T-cell (primary cell): ENCODE measurements at regions not wholly inside any gene's neighbourhood (a gene's known extent, or its start where the extent isn't known, plus 50 kb on each side); places are given as distances from the start of the nearest gene placed in this dataset.
"Not testable (repeated sequence)": the region's sequence is repeated elsewhere in the genome, so short reads cannot be mapped to it uniquely, and the experiment has no call there.

ENCODE experiments used
- ATAC-seq, 4 experiments: fragments of 200-7000 bp in 3 of 4; fragments of 150-1000 bp in 1 of 4; cut with Tn5 transposase; replicated peaks in 1 of 4; 1 replicate in 3 of 4; 2 replicates in 1 of 4; pipeline ENCODE4 v1.10.0; 2021; ENCODE audit warnings: moderate library complexity in 3 of 4, mild to moderate bottlenecking in 2 of 4, moderate number of reproducible peaks in 1 of 4
- CTCF ChIA-PET, 2 donors: fragments of 300-600 bp; sonication (Branson Sonifier 250); formaldehyde crosslinking; loops; one replicate each; lab custom pipeline; 2022; ENCODE audit warnings: antibody characterized with exemption in 2 of 2; lab: Charles Lee
- POLR2A ChIA-PET, 2 donors: fragments of 300-600 bp; sonication (Branson Sonifier 250); formaldehyde crosslinking; loops; one replicate each; lab custom pipeline; 2022; ENCODE audit warnings: antibody characterized with exemption in 2 of 2; lab: Charles Lee
- DNase-seq, 35 experiments: peaks; one replicate each; pipeline versions ENCODE4 v3.0.0 to v3.0.0-alpha.2; 2013 to 2023
- H3K27ac ChIP-seq: one replicate; pipeline ENCODE4 v1.5.1; 2013; ENCODE audit warnings: low read length
- H3K27me3 ChIP-seq, 2 experiments: replicated peaks in 1 of 2; 1 replicate in 1 of 2; 2 replicates in 1 of 2; pipeline versions ENCODE4 v1.6.1 to v1.7.0; 2013; ENCODE audit warnings: low read length in 1 of 2, mixed read lengths in 1 of 2; ENCODE audit not compliant: control insufficient read depth in 2 of 2, insufficient read depth in 2 of 2; ENCODE audit errors: extremely low read depth in 1 of 2
- H3K36me3 ChIP-seq, 2 donors: 1 replicate in 1 of 2; 2 replicates in 1 of 2; pipeline versions ENCODE4 v1.6.1 to v1.7.0; 2013; ENCODE audit warnings: low read length in 1 of 2; ENCODE audit not compliant: control insufficient read depth in 2 of 2, insufficient read depth in 1 of 2; ENCODE audit errors: extremely low read depth in 1 of 2
- H3K4me1 ChIP-seq, 2 experiments: 1 replicate in 1 of 2; 2 replicates in 1 of 2; pipeline versions ENCODE4 v1.6.1 to v1.7.0; 2013; ENCODE audit warnings: low read length in 2 of 2, mixed read lengths in 1 of 2; ENCODE audit not compliant: insufficient read depth in 2 of 2, control insufficient read depth in 1 of 2; ENCODE audit errors: extremely low read depth in 1 of 2
- H3K4me3 ChIP-seq, 2 donors: 1 replicate in 1 of 2; 2 replicates in 1 of 2; pipeline versions ENCODE4 v1.5.1 to v1.7.0; 2013; ENCODE audit warnings: mild to moderate bottlenecking in 2 of 2, low read length in 1 of 2, moderate library complexity in 1 of 2; ENCODE audit not compliant: control insufficient read depth in 1 of 2; ENCODE audit errors: extremely low read depth in 1 of 2
- H3K9me3 ChIP-seq: 2 replicates; pipeline ENCODE4 v1.7.0; 2013
- H3K27ac Mint-ChIP-seq, 2 donors: one replicate each; pipeline ENCODE4 v1.8.0; 2020 to 2021; ENCODE audit warnings: mild to moderate bottlenecking in 2 of 2, mixed read lengths in 2 of 2
- H3K27me3 Mint-ChIP-seq, 2 donors: one replicate each; pipeline ENCODE4 v1.8.0; 2021 to 2022; ENCODE audit warnings: mixed read lengths in 2 of 2
- H3K36me3 Mint-ChIP-seq: one replicate; pipeline ENCODE4 v1.8.0; 2021; ENCODE audit warnings: mixed read lengths
- H3K4me1 Mint-ChIP-seq, 3 donors: one replicate each; pipeline ENCODE4 v1.8.0; 2020 to 2022; ENCODE audit warnings: mixed read lengths in 3 of 3, mild to moderate bottlenecking in 1 of 3
- H3K4me3 Mint-ChIP-seq, 3 donors: one replicate each; pipeline ENCODE4 v1.8.0; 2020 to 2022; ENCODE audit warnings: mild to moderate bottlenecking in 3 of 3, mixed read lengths in 3 of 3, moderate library complexity in 3 of 3
- H3K9me3 Mint-ChIP-seq, 3 donors: one replicate each; pipeline ENCODE4 v1.8.0; 2020 to 2022; ENCODE audit warnings: mixed read lengths in 3 of 3
- WGBS: methylation state at CpG from one replicate; pipeline ENCODE4 v1.1.5; 2013; ENCODE audit warnings: missing lambda C conversion rate; ENCODE audit not compliant: insufficient coverage; 5-methylcytosine and 5-hydroxymethylcytosine counted together

DNA sequence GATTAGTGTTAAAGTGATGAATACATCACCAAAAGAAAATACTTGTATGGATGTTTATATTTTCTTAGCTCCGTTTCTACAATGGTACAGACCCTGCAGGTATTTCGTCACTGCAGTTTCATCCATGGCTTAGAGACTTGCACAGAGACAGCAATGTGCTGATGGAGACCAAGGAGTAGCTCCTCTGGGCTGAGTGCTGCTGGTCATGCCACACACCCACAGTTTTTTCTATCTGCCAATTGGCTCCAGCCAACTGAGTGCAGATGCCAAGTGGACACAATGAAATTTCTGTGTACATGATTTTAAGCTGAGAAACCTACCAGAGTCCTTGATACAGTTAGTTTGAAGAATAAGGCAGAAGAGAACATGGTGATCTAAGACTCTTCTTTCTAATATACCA is 145.9 kb upstream of the ADCY2 start:
- H3K4me1 Mint-ChIP-seq: no peaks in the 10 kb centered on the region
- ATAC-seq (no peak), DNase-seq (no peak)
- Histone ChIP-seq H3K4me3 (no peak overlapping the region), H3K4me1 (no peaks in the 10 kb centered on the region), H3K9me3 (no peaks in the 10 kb centered on the region), H3K36me3 (no peaks in the 10 kb centered on the region), H3K27ac (no peak overlapping the region), H3K27me3 (no peaks in the 10 kb centered on the region)
- H3K36me3 Mint-ChIP-seq: no peaks in the 10 kb centered on the region
- WGBS: 94% methylated on average over 2 of the region's 2 CpGs
- POLR2A ChIA-PET: no interaction called here
- no peak overlapping the region for H3K4me3 Mint-ChIP-seq
- H3K27me3 Mint-ChIP-seq: no peaks in the 10 kb centered on the region
- H3K27ac Mint-ChIP-seq: no peak overlapping the region
- CTCF ChIA-PET: no interaction called here
- no peaks in the 10 kb centered on the region for H3K9me3 Mint-ChIP-seq

DNA sequence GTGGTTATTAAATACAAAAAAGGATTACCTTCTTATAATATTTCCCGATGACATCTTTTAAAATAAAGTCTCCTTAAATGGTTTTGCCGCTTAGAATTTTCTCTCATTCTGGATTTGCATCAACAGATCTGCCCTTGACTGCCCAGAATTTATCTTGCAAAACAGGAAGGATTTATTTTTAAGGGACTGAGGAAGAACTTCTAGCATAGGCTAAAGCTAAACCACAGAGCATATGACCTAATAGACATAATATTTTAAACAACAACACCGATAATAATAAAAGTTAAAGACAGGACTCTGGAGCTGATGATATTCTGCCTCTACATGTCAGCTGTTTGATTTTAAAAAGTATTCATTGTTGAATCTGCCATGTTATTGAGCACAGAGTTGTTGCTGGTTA is 145.3 kb upstream of the ADCY2 start:
- Histone ChIP-seq H3K36me3 (no peaks in the 10 kb centered on the region), H3K4me3 (no peak overlapping the region), H3K4me1 (no peaks in the 10 kb centered on the region), H3K27ac (no peak overlapping the region), H3K9me3 (no peaks in the 10 kb centered on the region), H3K27me3 (no peaks in the 10 kb centered on the region)
- ATAC-seq (no peak), DNase-seq (no peak)
- peaks cover 0 to 1% (median 0%) of the 10 kb centered on the region in 3 donors for H3K9me3 Mint-ChIP-seq
- no peak overlapping the region for H3K4me3 Mint-ChIP-seq
- ChIA-PET POLR2A (no interaction called here), CTCF (no interaction called here)
- H3K27ac Mint-ChIP-seq: no peak overlapping the region
- H3K36me3 Mint-ChIP-seq: no peaks in the 10 kb centered on the region
- H3K4me1 Mint-ChIP-seq: no peaks in the 10 kb centered on the region
- WGBS: 80% methylated on average over 1 of the region's 3 CpGs
- H3K27me3 Mint-ChIP-seq: no peaks in the 10 kb centered on the region

DNA sequence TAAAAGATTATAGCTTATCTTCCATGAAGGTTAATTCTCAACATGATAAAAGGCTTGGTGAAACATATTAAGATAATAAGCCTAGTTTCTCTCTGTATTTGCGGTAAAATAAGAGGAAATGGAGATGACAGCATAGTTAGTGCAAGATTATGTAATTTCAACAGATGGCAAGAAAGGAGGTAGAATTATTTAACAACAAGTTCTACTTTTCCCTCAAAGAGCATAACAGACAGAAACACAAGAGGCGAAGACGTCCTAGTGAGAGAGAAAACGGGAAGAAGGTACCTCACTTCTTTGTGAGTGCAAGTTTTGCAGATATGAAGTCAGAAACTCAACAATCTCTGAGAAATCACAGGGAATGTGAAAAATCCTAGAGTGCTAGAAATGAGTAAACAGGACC is 144.8 kb upstream of the ADCY2 start:
- no peak overlapping the region for H3K4me3 ChIP-seq
- H3K27ac ChIP-seq: no peak overlapping the region
- no peak for DNase-seq
- no peaks in the 10 kb centered on the region for H3K36me3 Mint-ChIP-seq
- ChIA-PET POLR2A (no interaction called here), CTCF (no interaction called here)
- H3K27ac Mint-ChIP-seq: no peak overlapping the region
- H3K4me1 ChIP-seq: no peaks in the 10 kb centered on the region
- H3K36me3 ChIP-seq: no peaks in the 10 kb centered on the region
- WGBS: no CpG with 5 or more reads among the region's 4 CpGs
- H3K4me3 Mint-ChIP-seq: no peak overlapping the region
- no peak for ATAC-seq
- no peaks in the 10 kb centered on the region for H3K27me3 ChIP-seq
- H3K9me3 ChIP-seq: no peaks in the 10 kb centered on the region
- H3K9me3 Mint-ChIP-seq: peaks cover 0 to 4% (median 0%) of the 10 kb centered on the region in 3 donors
- H3K4me1 Mint-ChIP-seq: no peaks in the 10 kb centered on the region
- H3K27me3 Mint-ChIP-seq: no peaks in the 10 kb centered on the region

DNA sequence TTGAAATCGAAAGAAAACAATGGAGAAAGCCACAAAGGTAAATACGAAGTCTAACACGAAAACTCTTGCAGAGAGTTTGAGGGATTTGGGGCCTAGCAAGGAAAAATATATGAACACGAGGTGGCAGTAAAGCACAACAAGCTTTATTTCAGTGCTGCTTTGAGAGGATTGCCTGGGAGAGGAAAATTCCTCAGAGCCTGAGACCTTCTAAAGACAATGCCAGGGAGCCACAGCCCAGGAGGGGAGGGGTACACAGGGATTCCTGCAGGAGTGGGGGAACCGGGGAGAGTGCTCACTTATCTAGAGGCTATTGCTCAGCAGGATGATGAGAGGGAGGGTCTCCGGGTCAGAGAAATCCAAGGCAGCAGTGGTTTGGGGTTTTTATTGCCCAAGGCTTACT is 134.9 kb upstream of the ADCY2 start:
- CTCF ChIA-PET: no interaction called here

GRCh38 chr5:7261900-7262299 is 134.0 kb upstream of the ADCY2 start:
- Mint-ChIP-seq H3K27me3 (peaks cover 0 to 4% of the 10 kb centered on the region in 2 donors), H3K4me1 (no peaks in the 10 kb centered on the region), H3K9me3 (no peaks in the 10 kb centered on the region), H3K36me3 (no peaks in the 10 kb centered on the region), H3K27ac (no peak overlapping the region), H3K4me3 (no peak overlapping the region)
- ChIA-PET CTCF (no interaction called here), POLR2A (interaction anchor here in 1 of 2 donors (0.6 kb wide), 1 partner anchor 242 kb away, joined by 3 read pairs; no protein-coding TSS in a partner anchor)
- H3K27me3 ChIP-seq: no peaks in the 10 kb centered on the region
- no peaks in the 10 kb centered on the region for H3K36me3 ChIP-seq
- WGBS: no CpG with 5 or more reads among the region's 2 CpGs
- ATAC-seq: no peak
- H3K4me3 ChIP-seq: no peak overlapping the region
- no peaks in the 10 kb centered on the region for H3K9me3 ChIP-seq
- DNase-seq: no peak
- H3K27ac ChIP-seq: no peak overlapping the region
- H3K4me1 ChIP-seq: no peaks in the 10 kb centered on the region

More for the DNA sequence above, 134.9 kb upstream of the ADCY2 start:
- peaks cover 0 to 4% of the 10 kb centered on the region in 2 donors for H3K27me3 Mint-ChIP-seq
- POLR2A ChIA-PET: no interaction called here
- no peak overlapping the region for H3K4me3 ChIP-seq
- no peaks in the 10 kb centered on the region for H3K4me1 ChIP-seq
- no peaks in the 10 kb centered on the region for H3K36me3 ChIP-seq
- 37% methylated on average over 6 of the region's 6 CpGs for WGBS
- H3K27ac Mint-ChIP-seq: no peak overlapping the region
- DNase-seq: peak in 1 of 35 experiments; percentile 2
- H3K4me1 Mint-ChIP-seq: no peaks in the 10 kb centered on the region
- H3K27ac ChIP-seq: no peak overlapping the region
- no peaks in the 10 kb centered on the region for H3K36me3 Mint-ChIP-seq
- no peak overlapping the region for H3K4me3 Mint-ChIP-seq
- no peaks in the 10 kb centered on the region for H3K9me3 ChIP-seq
- no peaks in the 10 kb centered on the region for H3K27me3 ChIP-seq
- ATAC-seq: no peak
- no peaks in the 10 kb centered on the region for H3K9me3 Mint-ChIP-seq

DNA sequence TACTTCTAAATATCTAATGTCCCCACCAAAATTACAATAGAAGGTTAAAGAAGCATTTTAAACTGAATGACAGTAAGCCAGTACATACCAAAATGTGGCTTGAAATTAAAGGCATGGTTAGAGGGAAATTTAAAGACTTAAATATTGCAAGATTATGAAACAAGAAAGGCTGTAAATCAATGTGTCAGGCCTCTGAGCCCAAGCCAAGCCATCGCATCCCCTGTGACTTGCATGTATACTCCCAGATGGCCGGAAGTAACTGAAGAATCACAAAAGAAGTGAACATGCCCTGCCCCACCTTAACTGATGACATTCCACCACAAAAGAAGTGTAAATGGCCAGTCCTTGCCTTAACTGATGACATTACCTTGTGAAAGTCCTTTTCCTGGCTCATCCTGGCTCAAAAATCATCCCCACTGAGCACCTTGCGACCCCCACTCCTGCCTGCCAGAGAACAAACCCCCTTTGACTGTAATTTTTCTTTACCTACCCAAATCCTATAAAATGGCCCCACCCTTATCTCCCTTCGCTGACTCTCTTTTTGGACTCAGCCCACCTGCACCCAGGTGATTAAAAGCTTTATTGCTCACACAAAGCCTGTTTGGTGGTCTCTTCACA is 132.4 kb upstream of the ADCY2 start:
- H3K4me1 ChIP-seq, ATAC-seq, POLR2A ChIA-PET, H3K4me1 Mint-ChIP-seq, H3K9me3 Mint-ChIP-seq, H3K27me3 Mint-ChIP-seq, H3K27ac Mint-ChIP-seq, H3K4me3 Mint-ChIP-seq, H3K36me3 ChIP-seq, H3K36me3 Mint-ChIP-seq, H3K9me3 ChIP-seq, CTCF ChIA-PET, H3K27ac ChIP-seq, H3K4me3 ChIP-seq, H3K27me3 ChIP-seq, DNase-seq: not testable (repeated sequence)
- WGBS: 63% methylated on average over 1 of the region's 4 CpGs

- DNase-seq, H3K27me3 Mint-ChIP-seq, H3K4me1 ChIP-seq, H3K4me3 Mint-ChIP-seq, CTCF ChIA-PET, H3K27ac ChIP-seq, H3K36me3 Mint-ChIP-seq, H3K4me1 Mint-ChIP-seq, H3K27ac Mint-ChIP-seq, H3K9me3 Mint-ChIP-seq, H3K4me3 ChIP-seq, H3K36me3 ChIP-seq, H3K27me3 ChIP-seq, ATAC-seq, POLR2A ChIA-PET, H3K9me3 ChIP-seq: not testable (repeated sequence)
- WGBS: 99% methylated on average over 10 of the region's 17 CpGs
These were observed 130.2 kb upstream of the ADCY2 start for GRCh38 chr5:7265776-7266175.
